ENCODE measurements at regions not wholly inside any gene's neighbourhood (a gene's known extent, or its start where the extent isn't known, plus 50 kb on each side); places are given as distances from the start of the nearest gene placed in this dataset.

DNA sequence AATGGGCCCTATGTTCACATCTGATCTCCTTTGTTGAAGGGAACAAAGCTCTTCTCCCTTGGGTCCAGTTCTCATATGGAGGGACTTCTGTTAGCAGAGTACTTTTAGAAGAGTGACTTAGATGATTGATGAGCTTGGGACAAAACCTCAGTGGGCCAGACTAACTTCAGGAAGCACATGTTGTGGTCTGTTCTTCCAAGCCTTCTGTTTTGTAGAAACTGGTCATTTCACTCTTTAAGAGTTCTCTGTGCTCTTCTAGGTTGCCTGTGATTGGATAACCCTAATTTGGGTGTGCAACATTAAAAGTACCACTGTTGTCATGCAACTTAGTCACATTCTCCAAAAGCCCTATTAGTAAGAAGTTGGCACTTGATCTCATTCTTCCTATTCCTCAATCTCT, 183.5 kb upstream of the ACO1 start:
- TF ChIP-seq EZH2phosphoT487 (IDR thresholded peaks at IDR 0.05) (no peak), EZH2 (IDR thresholded peaks at IDR 0.05) (no peak)

Measured in neural progenitor cell (in vitro differentiated cells).